Kasumi-1 (cell line): ENCODE measurements at regions not wholly inside any gene's neighbourhood (a gene's known extent, or its start where the extent isn't known, plus 50 kb on each side); places are given as distances from the start of the nearest gene placed in this dataset.

ENCODE experiments used
- DNase-seq, 2 experiments: peaks; one replicate each; lab custom pipeline; 2025; lab: John Stamatoyannopoulos, UW

DNA sequence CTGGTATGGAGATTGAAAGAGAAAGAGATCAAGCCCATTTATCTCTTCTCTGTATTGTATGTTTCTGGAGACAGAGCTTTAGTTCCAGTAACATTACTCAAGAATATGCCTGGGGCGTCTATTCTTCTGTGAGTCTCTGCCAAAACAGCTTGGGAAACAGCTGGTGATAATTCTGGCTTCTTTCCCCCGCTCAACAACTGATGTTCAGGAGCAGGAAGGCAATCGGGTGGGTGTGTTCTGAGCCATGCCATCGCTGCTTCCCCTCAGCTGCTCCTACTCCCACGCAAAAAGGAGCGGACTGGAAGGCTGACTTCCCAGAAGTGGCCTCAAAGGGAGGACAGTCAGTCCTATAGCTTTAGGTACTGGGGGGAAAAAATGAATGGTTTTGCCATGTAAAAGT lies 695.1 kb downstream of the PLCL1 start:
- DNase-seq, result peak; percentile 75 to 81

DNA sequence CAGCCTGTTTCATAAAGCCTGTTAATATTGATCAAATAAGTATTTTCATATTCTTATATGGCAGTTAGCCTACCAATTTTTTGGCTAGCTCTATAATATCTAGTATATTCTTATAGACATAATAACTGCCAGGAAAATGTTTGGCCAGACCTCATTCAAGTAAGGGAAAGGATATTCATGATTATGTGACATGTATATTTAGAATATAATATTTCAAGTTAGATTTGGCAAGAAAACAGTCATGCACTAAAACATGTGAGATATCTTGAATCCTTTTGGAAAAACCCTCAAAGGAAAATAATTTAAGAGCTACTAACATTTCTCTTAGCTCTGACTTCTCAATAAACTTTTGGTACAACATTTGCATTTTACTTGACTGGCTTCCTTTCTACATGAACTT lies 694.1 kb downstream of the PLCL1 start:
- no peak for DNase-seq

DNA sequence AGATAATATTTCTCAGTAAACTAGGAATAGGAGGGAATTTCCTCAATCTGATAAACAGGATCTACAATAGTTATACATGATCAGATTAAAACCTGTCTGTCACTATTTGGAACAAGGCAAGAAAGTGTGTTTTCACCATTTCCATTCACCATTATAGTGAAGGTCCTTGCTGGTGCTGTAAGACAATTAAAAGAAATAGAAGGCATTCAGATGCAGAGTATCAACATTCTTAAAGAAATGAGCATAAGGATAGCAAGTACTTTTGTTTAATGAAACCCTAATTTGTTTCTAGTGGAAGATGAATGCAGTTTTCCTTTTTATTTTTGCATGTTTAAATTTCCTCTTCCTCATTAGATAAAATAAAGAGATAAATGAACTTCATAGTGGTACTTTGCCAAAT lies 693.7 kb downstream of the PLCL1 start:
- DNase-seq, result no peak

DNA sequence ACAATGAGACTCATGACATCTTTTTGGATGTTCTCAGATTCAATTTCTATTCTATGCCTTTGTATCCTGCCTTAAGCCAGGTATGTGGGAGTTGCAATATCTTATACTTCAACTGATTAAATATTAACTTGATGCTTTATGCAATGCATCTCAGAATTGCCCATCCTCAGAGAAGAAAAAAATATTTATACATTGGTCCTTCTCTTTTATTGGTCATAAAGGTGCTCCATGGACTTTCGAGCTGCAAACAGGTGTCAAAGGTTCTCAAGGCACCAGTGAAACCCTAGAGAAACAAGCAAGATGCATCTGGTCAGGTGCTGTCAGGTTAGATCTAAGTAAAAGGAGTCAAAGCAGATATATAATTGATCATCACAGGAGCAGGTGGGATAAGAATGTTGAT lies 690.5 kb downstream of the PLCL1 start:
- DNase-seq, result no peak

DNA sequence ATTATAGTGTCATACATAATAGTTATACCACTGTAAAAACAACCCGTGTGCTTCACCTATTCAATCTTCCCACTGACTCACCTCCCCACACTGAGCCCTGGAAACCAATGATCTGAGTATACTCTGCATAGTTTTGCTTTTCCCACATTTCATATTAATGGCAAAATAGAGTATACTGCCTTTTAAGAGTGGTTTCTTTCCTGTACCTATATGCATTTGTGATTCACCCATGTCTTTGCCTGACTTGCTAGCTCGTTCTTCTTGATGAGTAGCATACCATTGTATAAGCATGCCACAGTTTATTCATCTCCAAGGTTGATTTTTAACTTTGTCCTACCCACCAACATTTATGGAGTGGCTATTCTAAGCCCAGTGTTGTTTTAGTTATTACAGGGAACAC lies 686.4 kb downstream of the PLCL1 start:
- DNase-seq, result no peak

DNA sequence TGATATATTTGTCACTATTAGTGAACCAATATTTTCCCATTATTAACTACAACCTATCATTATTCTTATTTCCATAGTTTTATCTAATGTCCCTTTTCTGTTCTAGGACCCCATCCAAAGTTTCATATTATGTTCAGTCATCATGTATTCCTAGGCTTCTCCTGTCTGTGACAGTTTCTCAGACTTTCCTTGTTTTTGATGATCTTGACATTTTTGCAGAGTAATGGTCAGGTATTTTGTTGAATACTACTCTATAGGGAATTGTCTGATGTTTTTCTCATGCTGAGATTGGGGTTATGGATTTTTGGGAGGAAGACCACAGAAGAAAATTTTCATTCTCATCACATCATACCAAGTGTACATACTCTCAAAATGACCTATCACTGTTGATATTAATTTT lies 684.6 kb downstream of the PLCL1 start:
- no peak for DNase-seq

DNA sequence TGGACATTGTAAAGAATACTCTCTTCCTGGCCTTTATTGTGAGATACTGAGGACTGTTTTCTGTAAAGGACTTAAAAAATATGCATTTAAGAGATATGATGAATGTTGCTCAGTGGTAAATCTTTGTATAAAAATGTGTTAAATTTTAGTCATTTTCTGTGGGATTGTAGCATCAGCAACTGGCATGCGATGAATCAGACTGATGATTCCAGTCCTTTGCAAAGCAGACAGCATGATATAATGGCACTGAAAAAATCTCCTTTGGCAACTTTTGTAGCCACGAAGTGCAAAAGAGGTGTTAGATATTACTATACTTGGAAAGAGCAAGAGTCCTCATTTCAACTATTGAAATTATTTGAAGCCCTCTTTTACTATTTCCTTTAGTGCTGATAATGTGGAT lies 678.7 kb downstream of the PLCL1 start:
- no peak for DNase-seq

DNA sequence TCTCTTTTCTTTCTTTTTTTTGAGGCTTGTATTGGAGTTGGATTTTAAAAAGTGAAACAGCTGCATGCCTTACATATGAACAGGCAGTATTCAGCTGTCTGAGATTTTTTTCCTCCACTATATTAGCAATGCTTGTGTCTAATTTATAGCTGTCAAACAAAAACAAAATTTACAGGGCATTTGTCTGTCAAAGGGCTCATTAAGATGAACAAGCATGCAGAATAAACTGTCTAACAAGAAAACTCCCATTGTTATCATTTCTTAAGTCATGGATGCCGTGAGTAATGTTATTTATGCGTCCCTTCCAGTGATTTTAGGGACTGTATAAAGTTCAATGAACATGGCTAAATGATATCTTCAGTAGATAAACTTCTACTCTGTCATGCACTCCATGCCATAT lies 674.7 kb downstream of the PLCL1 start:
- DNase-seq, result no peak

DNA sequence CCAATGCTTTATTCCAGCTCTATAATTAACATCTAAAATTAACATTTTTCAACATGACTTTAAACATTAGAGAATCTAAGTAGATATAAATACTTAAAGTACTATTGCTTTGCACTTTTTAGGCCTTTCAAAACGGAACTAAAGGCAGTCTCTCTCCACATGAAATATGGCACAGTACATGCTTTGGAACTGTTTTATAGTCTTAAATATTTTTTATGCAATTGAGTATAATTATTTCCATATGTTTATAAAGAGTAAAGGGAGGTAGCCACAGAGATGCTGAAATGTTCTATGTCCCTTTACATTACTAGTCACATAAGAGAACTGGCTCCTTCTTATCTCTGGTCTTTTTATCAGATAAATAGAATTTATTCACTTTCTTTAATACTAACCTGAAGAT lies 674.0 kb downstream of the PLCL1 start:
- DNase-seq, result no peak

DNA sequence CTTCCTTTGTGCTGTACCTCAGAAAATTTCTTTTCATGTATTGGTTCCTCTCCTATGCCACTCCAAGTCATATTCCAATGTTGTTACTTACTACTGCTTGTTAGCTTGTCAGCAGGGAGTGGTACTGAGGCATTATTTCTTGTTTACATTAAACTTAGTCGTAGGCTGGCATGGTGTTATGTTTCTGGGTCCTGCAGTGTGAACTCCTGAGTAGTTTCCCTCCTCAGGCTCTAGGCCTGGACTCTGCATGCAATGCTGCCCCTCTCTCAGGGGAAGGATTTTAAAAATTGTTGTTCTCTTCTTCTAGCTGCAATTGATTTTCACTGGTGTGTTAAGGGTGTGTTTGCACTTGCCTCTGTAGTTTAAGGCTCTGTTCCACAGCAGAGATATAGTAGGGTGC lies 671.6 kb downstream of the PLCL1 start:
- no peak for DNase-seq

DNA sequence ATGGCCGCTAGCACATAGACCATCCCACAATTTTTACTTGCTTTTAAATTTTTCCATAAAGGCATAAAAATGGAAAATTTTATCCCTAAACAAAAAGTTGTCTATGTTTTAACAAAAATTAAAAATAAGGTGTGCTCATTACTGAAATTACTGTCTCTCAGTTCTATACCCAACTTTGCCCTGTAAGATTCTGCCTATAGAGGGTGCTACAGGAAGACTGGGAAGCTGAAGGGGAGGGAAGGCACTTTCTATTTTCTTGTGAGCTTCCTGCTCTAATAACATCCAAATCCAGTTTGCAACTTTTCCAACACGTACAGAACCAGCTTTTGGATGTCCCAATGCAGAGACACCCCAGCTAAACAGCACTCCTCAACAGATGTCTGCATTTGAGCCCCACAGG lies 666.9 kb downstream of the PLCL1 start:
- peak; percentile 35 to 36 for DNase-seq

DNA sequence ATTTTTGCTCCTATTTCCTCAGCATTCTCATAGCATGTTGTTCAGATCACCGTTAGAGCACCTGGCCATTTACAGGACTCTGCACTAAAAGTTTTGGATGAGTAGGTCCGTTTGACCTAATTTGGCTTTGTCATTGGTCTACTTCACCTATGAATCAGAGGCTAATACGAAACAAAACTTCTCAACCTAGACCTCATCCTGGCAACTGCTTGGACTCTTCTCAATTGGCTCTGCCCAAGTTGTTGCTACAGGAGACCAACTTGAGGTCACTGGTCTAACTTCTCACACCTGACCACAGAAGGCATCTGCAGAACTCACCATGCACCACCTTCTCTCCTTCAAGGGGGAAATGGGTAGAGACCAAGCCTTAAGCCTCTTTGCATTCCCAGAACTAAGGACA lies 663.7 kb downstream of the PLCL1 start:
- DNase-seq, result no peak

DNA sequence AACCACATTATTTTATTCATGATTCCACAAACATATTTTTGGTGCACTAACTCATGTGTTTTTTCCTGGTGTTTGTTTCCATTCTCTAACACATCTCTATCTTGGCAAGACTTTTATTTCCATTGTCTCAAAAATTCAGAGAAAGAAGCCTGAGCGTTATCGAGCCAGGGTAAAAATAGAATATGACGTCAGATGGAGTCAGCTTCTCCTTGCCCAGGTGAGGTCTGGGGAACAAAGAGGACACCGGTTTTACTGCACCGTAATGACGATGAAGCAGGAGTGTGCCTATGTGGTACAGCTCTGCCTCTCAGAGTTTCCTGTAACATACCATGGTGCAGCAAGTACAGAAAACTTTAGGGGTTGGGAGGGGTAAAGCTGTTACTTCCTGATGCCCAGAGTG lies 661.6 kb downstream of the PLCL1 start:
- no peak for DNase-seq

DNA sequence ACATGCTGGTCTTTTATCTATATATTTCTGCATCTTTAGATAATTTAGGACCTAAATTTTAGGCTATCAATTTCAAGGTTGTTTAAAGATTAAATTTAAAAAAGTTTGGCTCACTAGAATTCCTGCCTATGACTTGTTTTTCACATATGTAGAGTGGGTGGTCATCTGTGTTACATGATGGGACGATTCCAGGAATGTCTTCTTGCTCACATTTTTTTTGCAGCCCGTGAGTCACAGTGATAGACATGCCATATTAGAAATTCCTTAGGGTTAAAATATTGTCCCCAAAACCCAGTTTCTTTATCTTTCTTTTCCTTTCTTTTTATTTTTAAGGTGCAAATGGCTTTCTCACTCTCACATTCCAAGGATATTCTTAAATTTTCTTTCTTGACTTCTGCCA lies 652.0 kb downstream of the PLCL1 start:
- DNase-seq, result no peak

DNA sequence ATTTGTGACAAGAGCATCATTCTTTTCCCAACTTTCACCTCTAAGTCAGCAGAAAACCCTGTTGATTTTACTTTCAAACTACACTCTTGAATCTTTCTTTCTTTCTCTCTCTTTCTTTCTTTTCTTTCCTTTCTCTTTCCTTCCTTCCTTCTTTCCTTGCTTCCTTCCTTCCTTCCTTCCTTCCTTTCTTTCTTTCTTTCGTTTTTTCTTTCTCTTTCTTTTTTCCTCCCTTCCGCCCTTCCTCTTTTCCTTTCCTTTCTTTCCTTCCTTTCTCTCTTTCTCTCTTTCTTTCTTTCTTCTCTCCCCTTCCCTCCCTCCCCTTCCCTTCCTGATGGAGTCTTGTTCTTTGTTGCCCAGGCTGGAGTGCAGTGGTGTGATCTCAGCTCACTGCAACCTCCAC lies 649.5 kb downstream of the PLCL1 start:
- DNase-seq, result no peak

DNA sequence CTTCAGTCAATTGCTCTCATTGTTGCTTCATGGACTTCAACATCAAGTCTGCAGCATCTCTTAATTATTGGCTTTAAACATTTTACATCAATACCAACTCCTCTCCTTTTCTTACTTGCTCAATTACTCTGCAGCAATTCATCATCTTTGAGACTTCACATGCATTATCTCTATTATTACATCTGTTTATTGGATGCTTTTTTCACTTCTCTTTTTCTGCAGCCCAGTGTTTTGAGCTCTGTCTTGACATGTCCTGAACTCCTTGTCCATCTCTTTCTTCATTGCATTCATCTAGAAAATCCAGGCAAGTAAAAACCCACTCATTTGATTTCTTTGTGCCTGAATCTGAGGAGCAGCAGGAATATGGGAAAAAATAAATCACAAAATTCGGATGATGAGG lies 647.9 kb downstream of the PLCL1 start:
- DNase-seq, result no peak

DNA sequence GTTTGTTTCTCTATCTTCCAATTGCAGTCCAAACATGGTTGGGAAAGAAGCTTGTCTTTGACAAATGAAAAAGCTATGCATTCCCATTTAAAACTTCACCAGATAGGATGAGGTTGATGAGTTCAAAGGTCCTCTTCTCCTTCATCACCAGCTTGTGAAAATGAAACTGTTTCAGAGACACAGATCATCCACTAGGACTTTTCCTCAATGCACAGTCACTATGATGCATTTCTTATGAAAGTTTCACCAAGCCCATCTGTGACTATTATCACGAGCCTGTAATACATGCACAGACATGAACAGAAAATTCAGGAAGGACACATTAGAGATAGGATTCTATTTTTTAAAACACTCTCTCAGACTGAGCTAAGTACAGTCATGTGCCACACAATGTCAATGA lies 644.4 kb downstream of the PLCL1 start:
- no peak for DNase-seq

DNA sequence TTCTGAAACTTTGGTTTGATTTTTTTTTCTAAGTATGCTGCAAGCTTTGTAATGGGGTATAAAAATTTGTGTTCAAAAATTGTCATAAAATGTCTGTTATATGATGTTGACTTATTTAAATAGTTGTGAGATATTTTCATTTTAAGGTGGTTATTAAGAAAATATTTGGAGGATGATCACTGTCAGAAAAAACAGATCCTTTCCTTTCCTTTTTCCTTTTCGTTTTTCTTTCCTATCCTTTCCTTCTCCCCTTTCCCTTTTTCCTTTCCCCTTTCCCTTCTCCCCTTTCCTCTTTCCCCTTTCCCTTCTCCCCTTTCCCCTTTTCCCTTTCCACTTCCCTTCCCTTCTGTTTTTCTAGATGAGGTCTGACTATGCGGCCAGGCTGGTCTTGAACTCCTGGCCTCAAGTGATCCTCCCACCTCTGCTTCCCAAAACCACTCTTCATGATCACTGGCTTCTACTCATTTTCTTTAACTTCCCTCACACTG lies 640.5 kb downstream of the PLCL1 start:
- no peak for DNase-seq

DNA sequence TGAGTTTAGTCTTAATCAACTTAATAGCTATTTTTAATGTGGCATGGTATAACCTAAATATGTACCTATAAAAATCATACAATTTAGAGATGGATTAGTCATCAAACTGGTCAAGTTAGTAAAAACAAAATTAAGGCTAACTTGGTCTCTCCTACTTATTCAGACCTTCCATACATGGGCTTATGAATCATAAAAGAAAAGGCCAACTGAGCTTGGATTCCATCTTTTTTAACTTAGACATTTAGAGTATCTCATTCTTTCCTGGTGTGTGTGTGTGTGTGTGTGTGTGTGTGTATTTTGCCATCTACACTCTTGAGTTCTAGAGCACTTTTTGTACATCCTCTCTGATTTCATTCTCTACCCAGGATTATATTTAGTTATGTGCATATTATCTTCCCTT lies 637.5 kb downstream of the PLCL1 start:
- no peak for DNase-seq

DNA sequence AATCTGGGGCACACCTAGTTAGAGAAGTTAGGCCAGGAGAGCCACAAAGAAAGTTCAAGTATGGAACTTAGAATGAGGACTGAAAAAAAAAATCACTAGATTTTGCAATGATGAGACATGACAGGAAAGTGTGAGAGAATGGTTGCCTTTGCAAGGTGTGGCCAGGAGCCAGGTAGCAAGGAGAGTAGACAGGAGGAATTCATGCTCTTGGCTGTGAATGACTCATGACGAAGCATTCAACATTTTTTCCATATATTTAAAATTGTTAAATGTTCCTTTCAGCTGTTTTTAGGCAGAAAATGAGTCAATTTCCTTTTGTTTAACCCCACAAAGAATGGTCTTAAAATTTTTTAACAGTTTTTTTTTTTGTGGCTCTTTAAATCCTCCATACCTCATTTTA lies 636.9 kb downstream of the PLCL1 start:
- DNase-seq, result no peak

DNA sequence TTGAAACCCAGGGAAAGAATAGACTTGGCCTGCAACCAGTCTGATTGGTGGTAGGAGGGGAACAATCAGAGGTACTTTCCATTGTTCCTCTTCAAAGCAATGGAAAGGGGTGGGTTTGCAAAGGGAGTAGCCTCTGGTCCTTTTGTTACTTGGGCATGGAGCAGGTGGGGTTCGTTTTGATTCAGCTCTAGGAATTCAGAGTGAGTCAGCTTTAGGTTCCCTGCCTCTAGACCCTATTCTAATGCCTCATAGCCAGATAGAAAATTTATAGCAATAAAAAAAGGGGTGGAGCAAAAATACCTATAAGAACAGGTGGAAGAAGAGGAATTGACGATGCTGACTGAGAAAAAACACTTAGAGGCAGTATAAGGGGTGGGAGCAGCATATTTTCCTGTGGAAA lies 636.4 kb downstream of the PLCL1 start:
- DNase-seq, result no peak

DNA sequence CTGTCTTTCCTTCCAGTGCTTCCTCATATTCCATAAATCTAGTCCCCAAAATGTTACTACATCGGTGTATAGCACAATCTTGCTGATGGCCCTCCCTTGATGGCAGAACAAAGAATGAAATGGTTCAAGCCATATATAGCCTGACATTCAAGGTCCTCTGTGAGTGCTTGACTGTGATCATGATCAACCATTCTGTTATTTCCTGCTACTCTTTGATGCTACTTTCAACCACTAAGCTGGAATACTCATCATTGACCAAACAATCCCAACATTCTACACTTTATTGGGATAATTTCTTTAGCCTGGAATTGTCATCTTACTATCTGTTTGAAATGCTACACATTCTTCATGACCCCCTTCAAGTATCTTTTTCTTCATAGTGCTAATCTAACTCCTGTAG lies 633.9 kb downstream of the PLCL1 start:
- DNase-seq, result no peak

DNA sequence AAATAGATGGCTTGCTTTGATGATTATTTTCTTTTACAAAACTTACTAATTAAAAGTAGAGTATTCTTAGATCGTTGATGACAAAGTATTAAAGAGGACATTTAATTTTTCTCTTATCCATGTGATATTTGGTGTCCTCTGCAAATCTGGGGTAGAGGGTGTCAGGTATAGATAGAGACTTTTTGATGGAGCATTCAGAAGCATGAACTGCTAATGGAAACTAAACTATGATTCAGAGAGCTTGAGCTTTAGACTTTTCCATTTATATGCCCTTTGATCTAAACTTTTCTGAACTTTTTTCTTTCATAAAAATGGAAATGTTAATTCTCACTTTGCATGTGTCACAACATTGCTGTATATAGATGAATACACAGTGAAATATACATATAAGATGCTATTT lies 619.7 kb downstream of the PLCL1 start:
- no peak for DNase-seq

DNA sequence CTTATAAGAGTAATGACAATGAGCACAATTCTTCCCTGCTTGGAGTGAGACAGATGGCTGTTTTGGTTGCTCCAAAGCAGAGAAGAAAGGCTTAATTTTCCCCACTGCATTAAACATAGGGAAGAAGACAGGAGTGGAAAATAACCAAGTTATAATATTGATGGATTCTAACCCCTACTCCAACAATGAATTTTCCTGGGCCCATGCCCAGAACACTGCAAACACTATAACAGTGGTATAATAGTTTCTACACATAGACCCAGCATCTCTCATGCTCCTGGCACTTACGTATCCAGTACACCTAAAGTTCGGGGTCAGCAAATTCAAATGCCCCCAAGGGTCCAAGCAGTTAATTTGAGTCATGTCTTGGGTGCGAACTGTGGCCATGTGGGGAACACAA lies 613.4 kb downstream of the PLCL1 start:
- DNase-seq, result no peak

DNA sequence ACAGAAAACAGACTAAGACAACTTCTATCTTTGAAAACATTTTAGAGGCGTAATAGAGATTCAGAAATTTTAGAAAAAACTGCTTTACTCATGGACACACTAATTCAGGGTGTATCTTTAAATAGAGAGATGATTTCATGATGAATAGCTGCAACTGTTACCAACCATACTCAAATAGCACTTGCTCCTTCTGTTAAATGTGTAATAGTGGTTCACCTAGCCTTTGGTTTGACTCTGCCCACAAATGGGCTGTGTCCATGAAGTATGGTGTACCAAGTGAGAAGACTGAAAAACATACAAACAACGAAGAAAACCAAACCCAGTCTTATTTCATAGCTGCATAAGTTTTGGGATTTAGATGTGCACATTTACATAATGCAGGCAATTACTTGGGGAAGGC lies 610.6 kb downstream of the PLCL1 start:
- no peak for DNase-seq
